ENCODE measurements at regions not wholly inside any gene's neighbourhood (a gene's known extent, or its start where the extent isn't known, plus 50 kb on each side); places are given as distances from the start of the nearest gene placed in this dataset.
"Not testable (repeated sequence)": the region's sequence is repeated elsewhere in the genome, so short reads cannot be mapped to it uniquely, and the experiment has no call there.

GRCh38 chr12:105641749-105642148 lies 311.3 kb downstream of the C12orf75 start:
- DNase-seq (ENCODE audit: low read depth, low spot score): no peak
- in situ Hi-C loops (cut with HindIII; ENCODE audit: low sequenced_read_pairs): no loop called here
- no peak overlapping the region for H3K4me3 ChIP-seq (ENCODE audit: low read depth, low read length)
- TF ChIP-seq CTCF (IDR thresholded peaks at IDR 0.05; ENCODE audit: low read depth, low read length): no peak

- TF ChIP-seq CTCF (IDR thresholded peaks at IDR 0.05; ENCODE audit: low read depth, low read length): no peak
- no peak overlapping the region for H3K4me3 ChIP-seq (ENCODE audit: low read depth, low read length)
- peak; percentile 14 for DNase-seq (ENCODE audit: low read depth, low spot score)
- in situ Hi-C loops (cut with HindIII; ENCODE audit: low sequenced_read_pairs): no loop called here
Observed at GRCh38 chr12:105644770-105645169, 314.3 kb downstream of the C12orf75 start.

- H3K4me3 ChIP-seq (ENCODE audit: low read depth, low read length): no peak overlapping the region
- in situ Hi-C loops (cut with HindIII; ENCODE audit: low sequenced_read_pairs): no loop called here
- DNase-seq (ENCODE audit: low read depth, low spot score): no peak
- TF ChIP-seq CTCF (IDR thresholded peaks at IDR 0.05; ENCODE audit: low read depth, low read length): no peak
Observed at GRCh38 chr12:105654606-105655005, 324.1 kb downstream of the C12orf75 start.

- no peak for TF ChIP-seq CTCF (IDR thresholded peaks at IDR 0.05; ENCODE audit: low read depth, low read length)
- no peak overlapping the region for H3K4me3 ChIP-seq (ENCODE audit: low read depth, low read length)
- no peak for DNase-seq (ENCODE audit: low read depth, low spot score)
- in situ Hi-C loops (cut with HindIII; ENCODE audit: low sequenced_read_pairs): no loop called here
Observed at GRCh38 chr12:105658389-105658788, 327.9 kb downstream of the C12orf75 start.

- DNase-seq (ENCODE audit: low read depth, low spot score): peak; percentile 31
- no peak for TF ChIP-seq CTCF (IDR thresholded peaks at IDR 0.05; ENCODE audit: low read depth, low read length)
- in situ Hi-C loops (cut with HindIII; ENCODE audit: low sequenced_read_pairs): no loop called here
- H3K4me3 ChIP-seq (ENCODE audit: low read depth, low read length): no peak overlapping the region
Observed at GRCh38 chr12:105659355-105660075, 329.0 kb downstream of the C12orf75 start.

GRCh38 chr12:105664765-105665164 lies 334.3 kb downstream of the C12orf75 start:
- DNase-seq (ENCODE audit: low read depth, low spot score); H3K4me3 ChIP-seq (ENCODE audit: low read depth, low read length); in situ Hi-C loops (cut with HindIII; ENCODE audit: low sequenced_read_pairs): not testable (repeated sequence)

GRCh38 chr12:105665366-105665765 lies 334.9 kb downstream of the C12orf75 start:
- DNase-seq (ENCODE audit: low read depth, low spot score): no peak
- in situ Hi-C loops (cut with HindIII; ENCODE audit: low sequenced_read_pairs): no loop called here
- no peak overlapping the region for H3K4me3 ChIP-seq (ENCODE audit: low read depth, low read length)
- no peak for TF ChIP-seq CTCF (IDR thresholded peaks at IDR 0.05; ENCODE audit: low read depth, low read length)

All from astrocyte of the spinal cord (primary cell).